Activated gamma-delta T cell treated with anti-CD3 and anti-CD28 coated beads, Interleukin-2, amount 50 U/mL, for 16 hours (primary cell): ENCODE measurements at regions not wholly inside any gene's neighbourhood (a gene's known extent, or its start where the extent isn't known, plus 50 kb on each side); places are given as distances from the start of the nearest gene placed in this dataset.

Source experiments
- DNase-seq: peaks from one replicate; pipeline ENCODE4 v3.0.0-alpha.2; 2020; ENCODE audit warnings: low read depth

DNA sequence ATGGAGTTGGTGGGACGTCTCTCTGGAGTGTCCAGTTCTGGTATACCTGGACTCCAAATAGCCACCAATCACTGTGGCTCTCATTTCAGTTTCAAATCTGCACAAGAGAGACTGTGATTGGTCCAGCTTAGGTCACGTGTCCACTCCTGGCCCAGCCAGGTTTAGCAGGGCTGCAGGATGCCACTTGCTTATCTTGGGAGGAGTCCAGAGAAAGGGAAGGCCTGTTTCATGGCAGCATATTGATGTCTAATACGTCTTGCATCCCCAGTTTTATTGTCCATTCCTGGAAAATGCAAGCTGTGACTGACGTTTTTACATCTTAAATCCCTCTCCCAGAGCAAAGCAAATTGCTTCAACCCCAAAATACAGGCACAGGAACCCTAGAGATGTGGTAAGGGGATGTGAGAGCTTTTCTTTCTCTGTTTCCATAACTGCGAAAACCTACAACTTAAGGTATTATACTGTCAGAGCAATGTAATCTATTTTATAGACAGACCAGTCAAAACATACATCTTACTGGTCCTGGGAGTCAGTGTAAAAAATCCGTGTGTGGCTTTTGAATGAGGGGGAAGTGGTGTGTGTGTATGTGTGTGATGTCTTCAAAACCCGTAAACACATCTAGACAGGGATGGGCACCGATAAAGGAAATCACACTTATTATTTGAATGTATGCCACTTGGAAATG is 274.4 kb downstream of the TLE3 start:
- no peak for DNase-seq

DNA sequence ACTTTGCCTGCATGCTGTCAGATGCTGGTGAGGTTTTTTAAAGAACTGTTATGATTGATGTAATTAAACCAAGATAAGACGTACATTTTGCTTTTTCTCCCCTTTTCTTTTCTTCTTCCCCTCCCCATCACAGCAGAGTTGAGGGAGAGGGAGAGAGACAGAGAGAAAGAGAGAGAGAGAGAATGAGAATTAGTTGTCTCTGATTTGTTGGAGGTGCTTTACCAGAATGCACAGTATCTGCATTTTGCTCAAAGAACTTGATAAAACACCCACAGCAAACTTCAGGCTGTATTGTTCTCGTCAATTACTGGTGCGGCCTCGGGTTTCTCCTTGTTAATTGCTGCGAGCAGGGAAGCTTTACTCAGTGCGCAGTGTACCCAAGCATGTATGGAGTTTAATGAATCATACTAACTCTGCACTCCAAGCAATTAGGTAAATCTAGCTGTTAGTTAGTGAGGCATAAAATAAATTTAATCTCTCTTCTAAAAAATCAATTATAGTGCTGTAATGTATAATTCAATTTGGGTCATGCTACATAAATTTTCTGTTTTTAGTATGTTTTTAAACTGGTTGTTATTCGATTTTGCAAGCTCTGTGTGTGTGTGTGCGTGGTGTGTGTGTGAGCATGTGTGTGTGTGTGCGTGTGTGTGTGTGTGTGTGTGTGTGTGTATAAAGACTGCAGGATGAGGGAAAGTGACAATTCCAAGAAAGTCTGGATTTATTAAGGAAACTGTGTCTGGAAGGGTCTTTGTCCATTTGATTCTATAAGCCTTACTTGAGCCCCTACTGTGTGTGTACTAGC is 273.4 kb downstream of the TLE3 start:
- DNase-seq = no peak

DNA sequence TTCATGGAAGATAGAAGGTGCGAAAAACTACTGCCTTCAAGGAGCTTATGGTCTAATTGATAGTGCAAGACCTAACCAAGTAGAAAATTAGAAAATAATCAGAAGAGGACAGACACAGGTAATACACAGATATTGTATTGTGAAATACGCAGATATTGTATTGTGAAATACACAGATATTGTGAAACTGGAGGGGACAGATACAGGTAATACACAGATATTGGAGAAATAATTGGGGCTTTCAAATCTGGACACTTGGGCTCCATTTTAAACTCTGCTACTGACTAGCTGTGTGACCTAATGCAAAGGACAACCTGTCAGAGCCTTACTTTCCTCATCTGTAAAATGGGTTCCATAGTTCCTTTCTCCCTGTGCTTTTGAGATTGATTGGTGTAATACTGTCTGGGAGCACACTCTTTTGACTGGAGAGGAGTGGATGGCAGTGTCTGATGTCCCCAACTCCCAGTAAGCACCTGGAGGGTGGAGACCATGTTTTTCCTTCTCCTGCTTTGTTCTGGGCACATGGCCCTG is 272.8 kb downstream of the TLE3 start:
- no peak for DNase-seq

DNA sequence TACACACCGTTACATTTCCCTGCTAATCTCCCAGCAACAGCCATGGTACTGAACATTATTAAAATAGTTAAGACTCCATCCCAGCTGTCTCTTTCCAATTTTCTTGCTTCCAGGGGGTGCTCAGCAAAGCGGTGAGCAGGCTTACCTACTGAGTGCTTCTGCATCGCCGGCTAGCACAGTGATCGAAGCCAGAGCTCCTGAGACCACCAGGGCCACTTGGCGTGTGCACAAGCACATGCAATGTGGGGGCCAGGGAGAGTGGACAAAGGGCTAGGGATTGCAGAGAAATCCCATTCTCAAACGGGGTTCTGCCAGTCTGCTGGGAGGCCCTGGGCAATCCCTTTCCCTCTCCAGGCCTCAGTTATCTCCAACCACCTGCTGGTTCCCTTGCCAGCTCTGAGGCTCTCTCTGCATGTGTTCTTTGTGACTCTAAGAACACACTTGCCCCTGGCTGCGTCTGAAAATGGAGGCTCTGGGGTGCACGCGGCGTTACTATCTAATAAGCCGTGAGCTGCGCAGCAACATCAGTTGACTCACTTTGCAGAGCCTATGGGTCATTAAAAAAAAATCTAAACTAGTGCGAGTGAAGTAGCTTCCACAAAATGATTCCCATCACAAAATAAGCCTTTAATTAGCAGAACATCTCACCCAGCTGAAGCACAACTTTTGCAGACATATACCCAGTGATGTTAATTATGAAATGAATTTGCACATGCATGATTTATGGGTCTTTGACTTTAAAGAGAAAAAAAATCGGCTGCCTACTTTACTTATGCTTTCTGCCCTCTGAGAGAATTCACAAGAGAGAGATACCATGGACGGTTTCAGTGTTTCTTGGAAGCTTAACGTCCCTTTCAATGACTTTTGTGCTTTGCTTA is 271.5 kb downstream of the TLE3 start:
- no peak for DNase-seq

DNA sequence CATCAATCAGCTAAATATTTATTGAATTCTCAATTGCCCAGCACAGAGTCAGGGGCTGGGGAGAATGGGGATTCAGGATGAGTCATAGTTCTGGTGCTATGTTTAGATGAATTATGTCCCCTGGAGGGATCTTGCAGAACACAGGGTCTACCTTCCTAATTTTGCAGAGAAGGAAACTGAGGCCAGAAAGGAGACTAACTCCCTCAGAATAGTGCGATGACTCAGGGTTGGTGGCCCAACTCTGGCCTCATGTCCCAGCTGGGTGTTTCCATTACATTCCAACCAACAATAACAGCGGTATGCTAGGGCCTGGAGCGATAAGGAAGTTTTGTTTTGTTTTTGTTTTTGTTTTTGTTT is 270.9 kb downstream of the TLE3 start:
- DNase-seq = no peak

DNA sequence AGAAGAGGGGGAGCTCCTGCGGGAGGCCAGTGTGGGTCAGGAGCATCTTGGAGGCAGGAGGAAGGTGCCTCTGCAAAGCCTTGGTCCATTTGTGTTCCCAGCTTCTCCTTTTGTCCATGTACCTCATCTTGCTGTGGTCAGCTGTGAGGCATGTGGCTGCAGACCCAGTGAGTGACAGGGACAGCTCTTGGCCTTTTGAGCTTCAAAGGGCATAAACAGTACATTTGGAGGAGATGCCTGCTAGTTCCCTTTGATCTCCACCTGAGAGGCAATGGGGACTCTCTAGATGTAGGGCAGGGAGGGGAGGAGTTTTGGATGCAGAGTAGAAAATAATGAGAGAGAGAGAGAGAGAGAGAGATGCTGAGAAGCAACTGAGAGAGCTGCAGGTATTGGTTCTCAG is 270.0 kb downstream of the TLE3 start:
- no peak for DNase-seq

DNA sequence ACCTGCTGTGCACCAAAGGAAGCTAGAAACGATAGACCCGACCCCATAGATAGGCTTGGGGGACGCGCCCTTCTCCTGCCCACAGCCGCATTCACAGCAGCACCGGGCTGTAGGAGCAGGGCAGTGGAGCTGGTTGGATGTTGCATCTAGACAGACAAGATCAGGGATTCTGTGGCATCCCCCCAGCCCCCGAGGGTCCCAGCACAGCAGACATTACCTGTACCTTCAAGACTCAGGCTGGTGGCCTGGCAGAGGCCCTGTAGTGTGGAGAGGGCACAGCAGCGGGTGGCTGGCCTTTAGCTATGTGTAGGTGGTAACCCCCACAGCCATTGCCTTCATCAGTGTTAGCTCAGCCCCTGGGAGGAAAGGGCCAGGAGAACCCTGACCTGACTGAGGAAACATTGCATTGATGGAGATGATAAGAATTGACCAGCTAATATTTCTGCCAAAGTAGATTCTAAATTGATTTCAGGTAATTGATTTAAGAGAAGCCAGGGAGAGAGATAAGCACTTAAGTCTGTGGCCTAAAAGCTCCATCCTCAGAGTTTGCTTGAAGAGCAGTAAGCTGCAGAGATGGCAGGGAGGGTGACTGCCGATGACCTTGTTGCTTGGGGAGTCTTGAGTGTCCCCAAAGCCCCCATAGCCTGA is 269.4 kb downstream of the TLE3 start:
- DNase-seq = no peak

DNA sequence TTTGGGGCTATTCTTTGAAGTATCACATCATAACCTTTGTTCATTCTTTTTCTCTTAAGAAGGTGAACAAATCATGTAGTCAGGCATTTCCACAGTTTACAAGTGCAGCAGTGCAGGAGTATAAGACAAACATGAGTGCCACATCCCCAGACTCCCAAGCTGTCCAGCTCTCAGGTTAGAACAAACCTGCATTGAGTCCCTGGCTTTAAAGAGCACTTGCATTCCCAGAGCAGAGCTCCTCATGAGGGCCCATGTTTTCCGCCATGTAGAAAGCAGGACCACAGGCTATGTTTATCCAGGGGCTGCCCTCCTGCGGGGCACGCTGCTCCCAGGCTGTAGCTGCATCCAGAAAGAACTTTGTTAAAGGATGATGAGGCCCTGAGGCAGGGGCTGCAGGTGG is 267.7 kb downstream of the TLE3 start:
- no peak for DNase-seq

DNA sequence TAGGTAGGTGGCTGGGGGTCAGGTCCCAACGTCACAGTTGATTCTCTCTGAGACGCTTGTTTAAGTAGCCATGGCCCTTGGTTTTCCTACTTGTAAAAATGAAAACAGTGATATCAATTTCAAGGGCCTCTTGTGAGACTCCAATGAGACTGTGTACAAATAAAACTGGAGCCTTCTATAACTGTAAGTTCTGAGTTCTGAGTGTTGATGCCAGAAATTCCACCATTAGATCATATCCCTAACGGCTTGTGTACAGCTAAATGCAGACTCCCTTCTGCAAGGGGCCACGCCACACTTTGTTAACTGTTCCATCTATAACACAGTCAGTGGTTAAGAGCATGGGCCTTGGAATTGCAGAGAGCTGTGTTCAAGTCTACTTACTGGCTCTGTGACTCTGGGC is 267.3 kb downstream of the TLE3 start:
- no peak for DNase-seq

DNA sequence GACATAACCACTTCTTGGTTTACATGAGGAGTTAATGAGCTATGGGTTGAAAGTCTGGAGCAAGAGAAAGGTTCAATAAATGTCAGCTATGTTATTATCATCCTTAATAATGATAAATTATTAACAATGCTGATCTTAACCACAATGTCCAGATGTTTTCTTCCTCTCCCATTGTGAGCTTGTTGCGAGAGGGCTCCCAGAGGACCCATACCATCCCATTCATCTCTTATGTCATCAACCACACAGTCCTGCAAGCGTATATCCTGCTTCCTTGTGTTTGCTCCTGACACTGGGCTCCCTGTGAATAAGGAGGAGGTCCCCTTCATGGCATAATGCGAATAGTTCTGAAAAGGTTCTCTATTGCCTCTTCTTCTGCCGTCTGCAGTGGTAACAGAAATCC is 266.8 kb downstream of the TLE3 start:
- no peak for DNase-seq

DNA sequence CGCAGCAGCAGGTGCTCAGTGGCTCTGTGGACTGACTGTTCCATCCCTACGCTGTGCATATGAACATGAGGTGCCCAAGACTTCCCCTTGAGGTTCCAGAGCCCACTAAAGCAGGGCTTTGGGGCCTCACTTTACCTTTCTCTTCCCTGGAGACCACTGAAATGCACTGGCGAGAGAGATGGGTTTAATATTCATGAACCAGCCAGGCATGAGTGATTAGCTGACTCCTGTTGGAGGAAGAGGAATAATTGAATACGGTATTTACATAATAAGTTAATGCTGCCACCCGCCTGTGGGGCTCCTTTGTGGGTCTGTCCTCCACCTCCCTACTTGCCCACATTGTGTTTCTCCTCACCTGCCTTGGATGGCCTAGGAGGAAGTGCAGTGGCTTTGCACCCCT is 263.4 kb downstream of the TLE3 start:
- no peak for DNase-seq

DNA sequence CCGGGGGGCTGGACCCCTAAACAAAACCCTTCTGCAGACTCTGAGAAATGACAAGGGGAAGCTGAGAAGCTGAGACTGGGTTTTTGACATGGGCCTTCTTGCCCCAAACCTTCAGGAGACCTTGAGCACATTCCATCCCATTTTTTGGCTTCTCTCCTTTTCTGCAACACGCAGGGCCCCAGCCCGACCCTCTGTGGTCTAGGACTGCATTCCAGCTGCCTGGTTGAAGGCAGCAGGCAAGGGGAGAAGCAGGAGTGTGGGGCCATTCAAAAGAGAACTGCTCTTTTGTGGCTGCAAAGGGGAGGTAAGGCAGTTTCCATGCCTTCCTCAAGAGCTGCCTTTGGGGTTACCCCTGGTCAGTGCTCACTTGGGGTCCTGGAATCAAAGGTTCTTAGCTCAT is 263.0 kb downstream of the TLE3 start:
- DNase-seq = no peak

DNA sequence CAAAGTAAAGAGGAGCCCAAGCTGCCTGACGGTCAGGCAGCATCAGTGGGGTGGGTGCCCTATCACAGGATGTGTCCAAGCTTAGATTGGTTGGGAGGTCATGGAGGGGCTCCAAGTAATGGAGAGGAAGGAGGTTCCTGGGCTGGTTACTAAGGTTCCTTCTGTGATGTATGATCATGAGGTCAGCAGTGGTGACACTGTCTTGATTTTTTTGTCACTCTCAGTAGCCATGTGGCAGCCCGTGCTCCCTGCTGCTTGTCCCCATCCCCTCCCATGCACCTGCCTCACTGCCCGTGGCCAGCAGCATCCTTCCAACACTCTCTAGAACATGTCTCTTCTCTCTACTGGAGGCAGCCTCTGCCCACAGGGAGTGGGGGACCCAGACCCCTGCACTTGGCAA is 261.7 kb downstream of the TLE3 start:
- no peak for DNase-seq

DNA sequence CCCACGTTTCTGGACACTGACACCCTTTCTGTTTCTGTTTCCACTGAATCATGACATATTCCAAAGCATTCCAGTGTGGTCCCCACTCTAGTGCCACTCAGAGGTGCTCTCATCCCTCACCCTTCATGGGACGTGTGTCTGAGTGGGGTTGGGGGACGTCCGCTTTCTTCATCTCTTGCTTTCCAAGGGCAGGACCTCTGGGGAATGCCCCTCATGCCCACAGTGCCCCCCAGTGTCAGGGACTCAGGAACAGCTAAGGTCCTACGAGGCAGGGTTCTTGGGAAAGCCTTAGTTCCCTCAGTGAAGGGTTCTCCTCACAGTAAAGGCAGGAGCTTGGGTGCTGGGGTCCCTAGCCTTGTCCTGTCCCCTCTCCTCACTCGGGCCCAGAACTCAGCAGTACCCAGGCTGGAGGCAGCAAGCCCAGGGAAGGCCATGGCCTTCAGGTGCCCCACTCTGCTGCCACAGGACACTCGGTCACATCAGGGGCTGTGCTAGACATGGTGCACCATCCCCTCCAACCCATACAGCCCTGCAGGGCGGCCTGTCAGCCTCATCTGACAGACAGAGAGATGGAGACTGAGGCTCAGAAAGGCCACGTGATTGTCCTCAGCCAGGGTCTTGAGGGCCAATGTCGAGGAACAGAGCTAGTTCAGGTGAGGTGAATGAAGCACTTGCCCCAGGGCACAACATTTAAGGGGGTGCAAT is 261.0 kb downstream of the TLE3 start:
- DNase-seq = no peak

DNA sequence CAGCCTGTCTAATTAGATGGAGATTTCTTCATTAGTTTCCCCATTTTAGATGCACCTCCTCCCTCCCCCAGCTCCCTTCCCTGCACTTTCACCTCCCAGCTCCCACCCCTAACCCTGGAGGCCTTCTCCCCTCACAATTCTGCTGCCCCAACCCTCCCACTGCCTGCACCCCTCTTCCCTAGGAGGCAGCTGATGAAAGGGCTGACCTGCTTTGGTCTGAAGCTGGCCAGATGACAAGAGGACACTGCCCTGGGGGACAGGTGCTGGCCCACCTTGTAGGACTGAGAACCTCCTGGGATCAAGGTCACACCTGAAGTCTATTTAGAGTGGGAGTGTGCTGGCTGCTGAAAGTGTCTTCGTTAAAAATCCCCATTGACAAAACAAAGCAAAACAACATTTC is 259.4 kb downstream of the TLE3 start:
- DNase-seq = no peak

DNA sequence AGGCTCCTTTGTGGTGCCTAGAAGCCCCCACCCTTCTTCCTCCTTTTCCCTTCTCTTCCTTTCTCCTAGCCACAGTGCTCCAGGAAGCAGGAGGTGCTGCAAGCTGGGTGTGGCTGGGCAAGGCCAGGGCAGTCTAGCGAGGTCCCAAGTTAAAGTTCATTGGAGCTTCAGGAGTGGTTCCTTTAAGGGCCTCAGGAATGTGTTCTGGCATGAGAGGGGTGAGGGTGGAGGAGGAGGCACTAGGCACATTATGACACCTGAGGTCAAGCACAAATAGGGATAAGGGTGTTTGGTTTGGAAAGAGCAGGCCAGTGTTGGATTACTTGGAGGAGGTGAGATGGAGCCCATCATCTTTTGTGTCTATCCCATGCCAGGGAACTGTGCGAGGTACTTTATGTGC is 258.7 kb downstream of the TLE3 start:
- no peak for DNase-seq

DNA sequence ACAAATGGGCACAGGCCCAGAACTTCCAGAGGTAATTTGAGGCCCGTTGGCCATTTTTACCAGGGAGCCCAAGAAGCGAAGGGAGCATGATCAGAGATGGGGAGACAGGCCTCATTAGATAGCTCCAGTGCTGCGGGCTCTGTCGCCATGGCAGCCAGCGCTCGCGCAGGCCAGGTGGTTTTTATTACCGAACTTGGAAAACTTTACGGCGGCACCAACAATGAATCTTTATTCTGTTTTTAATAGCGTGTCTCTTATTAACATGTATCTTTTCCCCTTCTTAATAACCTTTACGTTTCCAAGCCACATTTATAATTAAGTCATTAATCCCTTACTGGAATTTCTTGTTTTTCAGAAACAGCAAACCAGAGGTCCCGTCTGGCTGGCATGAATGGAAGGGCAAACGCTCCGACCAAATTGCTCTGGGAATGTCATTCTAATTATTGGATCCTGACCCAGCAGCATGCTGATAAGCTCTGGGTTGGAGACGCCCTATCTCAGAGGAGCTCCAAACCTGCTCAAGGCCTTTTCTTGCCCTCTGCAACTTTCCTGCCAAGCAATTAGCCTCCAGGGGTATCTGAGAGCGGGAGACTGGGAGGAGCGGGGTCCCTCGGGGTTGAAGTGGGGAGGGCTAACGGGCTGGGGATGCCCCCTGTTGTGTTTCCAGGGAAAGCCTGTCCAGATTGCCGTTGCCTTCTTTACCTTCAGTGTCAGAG is 256.4 kb downstream of the TLE3 start:
- DNase-seq = no peak

DNA sequence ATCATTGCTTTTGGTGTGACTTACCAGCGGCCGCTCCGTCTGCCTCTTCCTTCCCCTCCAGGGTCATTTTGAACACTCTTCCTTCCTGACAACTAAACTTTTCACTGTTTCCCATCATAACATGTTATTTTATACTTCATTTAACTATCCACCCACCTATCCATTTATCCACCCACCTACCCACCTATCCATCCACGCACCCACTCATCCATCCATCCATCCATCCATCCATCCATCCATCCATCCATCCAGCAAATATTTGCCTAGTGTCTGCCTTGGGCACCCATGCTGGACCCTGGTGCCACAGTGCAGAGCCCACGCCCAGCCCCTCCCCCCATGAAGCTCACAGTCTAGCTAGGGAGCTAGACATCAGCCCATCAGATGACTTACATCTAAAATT is 254.9 kb downstream of the TLE3 start:
- no peak for DNase-seq

DNA sequence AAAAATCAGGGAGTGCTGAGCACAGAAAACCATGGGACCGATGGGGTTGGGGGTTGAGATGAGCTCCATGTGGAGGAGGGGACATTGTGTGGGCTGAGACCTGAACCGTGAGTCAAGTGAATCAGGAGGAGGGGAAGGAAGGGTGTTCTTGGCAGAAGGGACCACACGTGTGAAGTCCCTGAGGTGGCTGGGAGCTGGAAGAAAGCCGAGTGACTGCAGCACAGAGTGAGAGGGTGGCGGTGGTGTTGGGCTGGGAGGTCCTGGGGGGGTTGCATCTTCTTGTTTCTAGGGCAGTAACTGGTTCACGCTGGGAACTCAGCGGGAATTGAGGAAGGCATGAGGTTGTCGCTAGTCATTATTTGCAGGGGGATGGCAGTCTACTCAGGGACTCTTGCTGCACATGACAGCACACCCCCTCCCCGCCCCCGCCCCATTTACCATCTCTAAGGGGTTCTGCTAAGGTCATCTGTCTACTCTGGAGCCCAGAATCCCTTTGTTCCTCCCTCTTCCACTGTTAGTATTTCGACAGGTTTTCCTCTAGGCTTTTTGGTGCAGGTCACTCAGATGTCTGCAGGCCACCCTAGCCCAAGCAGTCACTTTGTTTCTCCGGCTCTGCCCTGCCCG is 254.3 kb downstream of the TLE3 start:
- no peak for DNase-seq

DNA sequence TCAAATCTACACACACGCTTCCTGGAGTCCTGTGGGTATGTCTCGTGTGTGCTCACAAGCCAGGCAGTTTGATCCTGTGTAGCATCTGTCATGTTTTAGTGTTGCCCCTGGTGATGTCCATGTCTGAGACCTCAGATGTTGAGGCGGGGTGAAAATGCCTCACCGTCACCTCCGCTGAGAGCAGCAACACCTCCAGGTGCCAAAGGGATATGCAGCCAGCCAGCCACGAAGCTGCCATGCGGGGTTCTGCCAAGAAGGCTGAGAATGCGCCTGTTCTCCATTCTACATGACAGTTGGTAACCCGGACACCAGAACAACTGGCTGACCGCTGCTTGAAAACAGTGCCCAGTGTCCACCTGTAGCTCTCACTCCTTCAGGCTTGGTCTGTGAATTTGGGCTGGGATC is 253.8 kb downstream of the TLE3 start:
- no peak for DNase-seq
